ENCODE measurements at regions not wholly inside any gene's neighbourhood (a gene's known extent, or its start where the extent isn't known, plus 50 kb on each side); places are given as distances from the start of the nearest gene placed in this dataset.

DNA sequence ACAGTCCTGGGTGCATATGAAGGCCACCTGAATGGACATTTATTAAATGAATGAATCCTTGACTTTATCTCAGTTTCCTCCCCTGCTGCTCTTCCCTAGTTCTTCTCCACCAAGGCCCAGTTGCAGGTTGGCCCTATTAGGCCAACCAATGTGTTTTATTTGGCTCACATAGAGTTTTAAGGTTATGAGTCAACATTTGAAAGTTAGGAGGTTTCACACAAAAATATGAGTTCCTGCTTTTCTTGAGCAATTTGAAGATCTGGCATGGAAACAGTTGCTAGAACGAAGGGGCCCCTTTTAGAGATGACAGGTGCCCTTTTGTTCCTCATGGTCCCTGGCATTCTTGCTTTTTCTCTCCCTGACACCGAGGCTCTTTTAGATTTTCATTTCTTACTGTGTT, 83.0 kb upstream of the PDZRN3 start:
- H3K9me3 ChIP-seq (ENCODE audit: control insufficient read depth in 2 of 2, insufficient read depth in 1 of 2, low read depth in 1 of 2, low read length in 1 of 2) = peaks cover 0 to 4% of the 10 kb centered on the region in 2 donors
- H3K27ac ChIP-seq (ENCODE audit: low read depth in 2 of 2, low read length in 1 of 2) = no peak overlapping the region
- no peaks in the 10 kb centered on the region for H3K4me1 ChIP-seq (ENCODE audit: control insufficient read depth in 2 of 2, insufficient read depth in 2 of 2, low read length in 1 of 2)
- H3K4me3 ChIP-seq (ENCODE audit: low read depth in 1 of 2, low read length in 2 of 2) = no peak overlapping the region
- no peaks in the 10 kb centered on the region for H3K36me3 ChIP-seq (ENCODE audit: control insufficient read depth in 2 of 2, insufficient read depth in 2 of 2, low read length in 1 of 2)
- WGBS, 2 donors = 72 to 74% methylated on average over 2 of the region's 2 CpGs
- H3K27me3 ChIP-seq (ENCODE audit: control insufficient read depth in 1 of 2, insufficient read depth in 2 of 2, low read length in 2 of 2) = no peaks in the 10 kb centered on the region

DNA sequence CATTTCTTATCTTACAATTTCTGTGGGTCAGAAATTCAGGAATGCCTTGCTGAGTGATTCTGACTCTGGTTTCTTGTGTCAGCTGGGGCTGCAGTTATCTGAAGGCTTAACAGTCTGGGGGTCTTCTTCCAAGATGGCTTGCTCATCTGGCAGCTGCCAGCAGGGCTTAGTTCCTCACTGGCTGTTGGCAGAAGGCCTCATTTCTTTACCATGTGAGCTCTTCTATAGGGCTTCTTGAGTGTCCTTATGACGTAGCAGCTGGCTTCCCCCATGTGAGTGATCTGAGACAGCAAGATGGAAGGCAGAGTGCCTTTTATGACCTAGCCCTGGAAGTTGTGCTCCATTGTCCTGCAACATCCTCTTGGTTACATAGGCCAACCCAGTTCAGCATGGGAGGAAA, 82.0 kb upstream of the PDZRN3 start:
- Histone ChIP-seq H3K4me1 (ENCODE audit: control insufficient read depth in 2 of 2, insufficient read depth in 2 of 2, low read length in 1 of 2) (no peaks in the 10 kb centered on the region), H3K27ac (ENCODE audit: low read depth in 2 of 2, low read length in 1 of 2) (peak overlapping the region in 1 of 2 donors; percentile 15), H3K27me3 (ENCODE audit: control insufficient read depth in 1 of 2, insufficient read depth in 2 of 2, low read length in 2 of 2) (no peaks in the 10 kb centered on the region), H3K4me3 (ENCODE audit: low read depth in 1 of 2, low read length in 2 of 2) (no peak overlapping the region), H3K36me3 (ENCODE audit: control insufficient read depth in 2 of 2, insufficient read depth in 2 of 2, low read length in 1 of 2) (no peaks in the 10 kb centered on the region), H3K9me3 (ENCODE audit: control insufficient read depth in 2 of 2, insufficient read depth in 1 of 2, low read depth in 1 of 2, low read length in 1 of 2) (peaks cover 0 to 4% of the 10 kb centered on the region in 2 donors)
- 76 to 86% methylated on average over 1 of the region's 1 CpG for WGBS, 2 donors

- Histone ChIP-seq H3K9me3 (ENCODE audit: control insufficient read depth in 2 of 2, insufficient read depth in 1 of 2, low read depth in 1 of 2, low read length in 1 of 2) (peaks cover 0 to 4% of the 10 kb centered on the region in 2 donors), H3K4me3 (ENCODE audit: low read depth in 1 of 2, low read length in 2 of 2) (no peak overlapping the region), H3K4me1 (ENCODE audit: control insufficient read depth in 2 of 2, insufficient read depth in 2 of 2, low read length in 1 of 2) (no peaks in the 10 kb centered on the region), H3K27ac (ENCODE audit: low read depth in 2 of 2, low read length in 1 of 2) (no peak overlapping the region), H3K27me3 (ENCODE audit: control insufficient read depth in 1 of 2, insufficient read depth in 2 of 2, low read length in 2 of 2) (no peaks in the 10 kb centered on the region), H3K36me3 (ENCODE audit: control insufficient read depth in 2 of 2, insufficient read depth in 2 of 2, low read length in 1 of 2) (no peaks in the 10 kb centered on the region)
- 64 to 82% methylated on average over 1 of the region's 1 CpG for WGBS, 2 donors
Observed at GRCh38 chr3:73705792-73706191, 81.1 kb upstream of the PDZRN3 start.

DNA sequence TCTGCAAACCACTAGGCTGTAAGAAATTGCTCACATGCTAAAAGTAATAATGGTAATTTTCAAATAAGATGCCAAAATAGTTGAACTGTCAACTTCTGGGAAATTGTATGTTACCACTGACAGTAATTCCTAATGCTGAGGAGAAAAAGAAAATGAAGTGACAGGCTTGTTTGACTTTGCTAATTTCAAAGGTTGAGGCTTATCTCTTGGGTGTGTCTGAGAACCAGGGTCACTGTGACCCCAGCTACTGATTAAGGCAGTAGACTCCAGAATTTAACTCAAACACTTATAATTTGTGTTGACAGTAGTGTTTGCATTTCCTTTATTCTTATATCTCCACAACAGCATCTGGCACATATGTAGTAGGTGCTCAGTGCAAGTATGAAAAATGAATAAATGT, 74.6 kb upstream of the PDZRN3 start:
- Histone ChIP-seq H3K36me3 (ENCODE audit: control insufficient read depth in 2 of 2, insufficient read depth in 2 of 2, low read length in 1 of 2) (no peaks in the 10 kb centered on the region), H3K4me1 (ENCODE audit: control insufficient read depth in 2 of 2, insufficient read depth in 2 of 2, low read length in 1 of 2) (no peaks in the 10 kb centered on the region), H3K9me3 (ENCODE audit: control insufficient read depth in 2 of 2, insufficient read depth in 1 of 2, low read depth in 1 of 2, low read length in 1 of 2) (no peaks in the 10 kb centered on the region), H3K4me3 (ENCODE audit: low read depth in 1 of 2, low read length in 2 of 2) (no peak overlapping the region), H3K27me3 (ENCODE audit: control insufficient read depth in 1 of 2, insufficient read depth in 2 of 2, low read length in 2 of 2) (no peaks in the 10 kb centered on the region), H3K27ac (ENCODE audit: low read depth in 2 of 2, low read length in 1 of 2) (no peak overlapping the region)

DNA sequence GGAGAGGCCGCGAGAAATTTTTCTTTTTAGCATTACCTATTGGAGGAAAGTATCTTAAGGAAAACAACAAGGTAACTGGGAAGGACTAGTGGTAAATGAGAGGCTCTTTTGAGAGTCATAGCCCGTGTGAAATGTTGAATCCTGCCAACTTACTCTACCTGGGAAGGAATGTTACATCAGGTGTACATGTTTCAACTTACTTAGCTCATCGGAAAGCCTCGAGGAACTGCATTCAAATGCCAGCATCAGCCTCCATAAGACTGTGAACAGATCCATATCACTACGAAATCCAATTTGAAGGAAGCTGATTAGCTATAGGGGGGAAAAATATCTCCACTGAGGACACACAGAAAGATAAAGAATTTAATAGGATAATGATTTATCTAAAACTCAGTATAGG, 72.3 kb upstream of the PDZRN3 start:
- Histone ChIP-seq H3K4me1 (ENCODE audit: control insufficient read depth in 2 of 2, insufficient read depth in 2 of 2, low read length in 1 of 2) (no peaks in the 10 kb centered on the region), H3K4me3 (ENCODE audit: low read depth in 1 of 2, low read length in 2 of 2) (no peak overlapping the region), H3K36me3 (ENCODE audit: control insufficient read depth in 2 of 2, insufficient read depth in 2 of 2, low read length in 1 of 2) (no peaks in the 10 kb centered on the region), H3K27ac (ENCODE audit: low read depth in 2 of 2, low read length in 1 of 2) (no peak overlapping the region), H3K9me3 (ENCODE audit: control insufficient read depth in 2 of 2, insufficient read depth in 1 of 2, low read depth in 1 of 2, low read length in 1 of 2) (no peaks in the 10 kb centered on the region), H3K27me3 (ENCODE audit: control insufficient read depth in 1 of 2, insufficient read depth in 2 of 2, low read length in 2 of 2) (no peaks in the 10 kb centered on the region)
- 31 to 58% methylated on average over 6 of the region's 6 CpGs for WGBS, 2 donors

GRCh38 chr3:73695841-73696240, 71.1 kb upstream of the PDZRN3 start:
- H3K4me3 ChIP-seq (ENCODE audit: low read depth in 1 of 2, low read length in 2 of 2) = no peak overlapping the region
- no peaks in the 10 kb centered on the region for H3K4me1 ChIP-seq (ENCODE audit: control insufficient read depth in 2 of 2, insufficient read depth in 2 of 2, low read length in 1 of 2)
- no peaks in the 10 kb centered on the region for H3K36me3 ChIP-seq (ENCODE audit: control insufficient read depth in 2 of 2, insufficient read depth in 2 of 2, low read length in 1 of 2)
- H3K9me3 ChIP-seq (ENCODE audit: control insufficient read depth in 2 of 2, insufficient read depth in 1 of 2, low read depth in 1 of 2, low read length in 1 of 2) = no peaks in the 10 kb centered on the region
- WGBS, 2 donors = 45 to 65% methylated on average over 3 of the region's 3 CpGs
- no peaks in the 10 kb centered on the region for H3K27me3 ChIP-seq (ENCODE audit: control insufficient read depth in 1 of 2, insufficient read depth in 2 of 2, low read length in 2 of 2)
- no peak overlapping the region for H3K27ac ChIP-seq (ENCODE audit: low read depth in 2 of 2, low read length in 1 of 2)

DNA sequence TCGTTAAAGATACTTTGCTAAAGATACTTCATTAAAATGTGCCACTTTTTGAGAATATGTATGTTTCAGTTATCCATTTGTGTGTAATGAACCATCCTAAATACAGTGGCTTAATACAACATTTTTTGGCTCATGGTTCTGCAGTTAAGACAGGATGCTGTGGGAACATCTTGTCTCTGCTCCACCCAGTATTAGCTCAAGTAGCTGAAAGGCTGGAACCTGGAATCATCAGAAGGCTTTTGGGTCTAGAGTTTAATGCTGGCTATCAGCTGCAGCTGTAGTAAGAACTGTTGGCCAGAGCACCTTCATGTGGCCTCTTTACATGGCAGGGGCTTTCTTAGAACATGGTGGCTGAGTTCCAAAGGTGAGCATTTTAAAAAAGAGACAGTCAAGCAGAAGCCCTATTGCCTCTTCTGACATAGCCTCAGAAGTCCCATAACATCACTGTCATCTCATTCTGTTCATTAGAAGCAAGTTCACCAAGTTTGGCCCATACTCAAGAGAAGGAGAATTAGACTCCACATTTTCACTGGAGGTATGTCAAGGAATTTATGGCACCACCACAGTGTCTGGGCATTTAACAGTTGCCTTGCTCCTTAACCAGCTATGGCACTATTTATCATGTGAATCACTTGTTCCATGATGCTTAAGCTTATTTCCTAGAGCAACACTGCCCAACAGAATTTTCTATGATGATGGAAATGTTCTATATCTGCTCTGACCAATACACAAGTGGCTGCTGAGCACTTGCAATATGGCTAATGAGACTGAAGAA, 70.4 kb upstream of the PDZRN3 start:
- Histone ChIP-seq H3K4me1 (ENCODE audit: control insufficient read depth in 2 of 2, insufficient read depth in 2 of 2, low read length in 1 of 2) (no peaks in the 10 kb centered on the region), H3K4me3 (ENCODE audit: low read depth in 1 of 2, low read length in 2 of 2) (no peak overlapping the region), H3K36me3 (ENCODE audit: control insufficient read depth in 2 of 2, insufficient read depth in 2 of 2, low read length in 1 of 2) (no peaks in the 10 kb centered on the region), H3K9me3 (ENCODE audit: control insufficient read depth in 2 of 2, insufficient read depth in 1 of 2, low read depth in 1 of 2, low read length in 1 of 2) (no peaks in the 10 kb centered on the region), H3K27me3 (ENCODE audit: control insufficient read depth in 1 of 2, insufficient read depth in 2 of 2, low read length in 2 of 2) (no peaks in the 10 kb centered on the region), H3K27ac (ENCODE audit: low read depth in 2 of 2, low read length in 1 of 2) (peak overlapping the region in 1 of 2 donors; percentile 22)
- 75 to 84% methylated on average over 1 of the region's 1 CpG for WGBS, 2 donors

DNA sequence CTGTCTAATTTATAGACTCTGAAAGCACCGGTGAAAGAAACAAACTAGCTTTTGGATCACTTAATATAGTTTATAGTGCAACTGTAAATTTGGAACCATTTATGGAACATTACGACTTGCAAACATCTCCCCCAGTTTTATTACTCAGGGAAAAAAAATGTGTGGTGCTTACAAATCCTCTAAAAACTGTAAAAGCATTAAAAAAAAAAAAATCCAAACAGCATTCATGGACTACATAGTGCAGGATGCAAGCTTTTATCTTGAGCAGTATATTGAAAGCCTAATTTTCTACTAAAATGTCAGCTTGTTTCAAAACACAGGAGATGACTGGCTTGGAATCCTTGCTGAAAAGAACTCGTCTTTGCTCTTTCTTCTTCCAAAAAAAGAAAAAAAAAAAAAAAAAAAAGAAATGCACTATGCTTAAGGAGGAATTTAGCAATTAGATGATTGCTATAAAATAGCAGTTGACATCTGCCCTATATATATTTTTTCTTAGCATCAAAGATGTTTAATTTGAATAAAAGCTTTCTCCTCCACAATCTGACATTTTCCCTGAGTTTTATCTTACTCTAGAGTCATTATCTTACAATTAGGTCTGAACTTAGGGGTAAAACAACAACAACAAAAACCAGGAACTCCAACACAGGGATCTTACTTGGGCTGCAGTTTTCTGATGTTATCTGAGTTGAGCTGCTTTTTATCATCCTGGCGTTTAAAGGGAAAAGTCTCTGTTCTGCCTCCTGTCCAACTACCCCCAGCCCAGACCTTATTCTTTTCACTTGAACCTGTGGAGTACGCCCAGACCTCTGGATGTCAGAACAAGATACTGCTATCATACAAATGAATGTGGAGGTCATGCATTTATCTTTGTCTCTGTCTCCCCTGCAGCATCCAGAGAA, 62.6 kb upstream of the PDZRN3 start:
- WGBS, 2 donors = 65 to 71% methylated on average over 5 of the region's 5 CpGs
- no peaks in the 10 kb centered on the region for H3K4me1 ChIP-seq (ENCODE audit: control insufficient read depth in 2 of 2, insufficient read depth in 2 of 2, low read length in 1 of 2)
- H3K4me3 ChIP-seq (ENCODE audit: low read depth in 1 of 2, low read length in 2 of 2) = no peak overlapping the region
- no peaks in the 10 kb centered on the region for H3K36me3 ChIP-seq (ENCODE audit: control insufficient read depth in 2 of 2, insufficient read depth in 2 of 2, low read length in 1 of 2)
- H3K27me3 ChIP-seq (ENCODE audit: control insufficient read depth in 1 of 2, insufficient read depth in 2 of 2, low read length in 2 of 2) = no peaks in the 10 kb centered on the region
- no peaks in the 10 kb centered on the region for H3K9me3 ChIP-seq (ENCODE audit: control insufficient read depth in 2 of 2, insufficient read depth in 1 of 2, low read depth in 1 of 2, low read length in 1 of 2)
- no peak overlapping the region for H3K27ac ChIP-seq (ENCODE audit: low read depth in 2 of 2, low read length in 1 of 2)

DNA sequence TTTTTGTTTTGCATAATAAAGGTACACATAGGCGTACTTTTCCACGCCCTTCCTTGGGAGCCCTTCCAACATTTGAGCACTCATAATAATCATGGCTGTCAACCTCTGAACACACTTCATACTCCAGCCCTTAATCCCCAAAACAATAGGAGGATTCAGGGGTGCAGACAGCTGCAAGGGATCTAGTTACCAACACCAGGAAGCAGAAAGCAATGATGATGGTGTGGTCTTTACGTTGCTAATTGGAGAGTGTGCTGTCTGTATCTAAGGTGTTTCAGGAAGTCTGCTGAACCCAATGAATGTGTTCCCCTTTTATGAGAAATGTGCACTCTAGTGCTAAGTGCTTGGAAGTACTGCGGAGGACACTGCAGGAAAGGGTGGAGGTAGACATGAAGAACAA, 60.3 kb upstream of the PDZRN3 start:
- Histone ChIP-seq H3K9me3 (ENCODE audit: control insufficient read depth in 2 of 2, insufficient read depth in 1 of 2, low read depth in 1 of 2, low read length in 1 of 2) (no peaks in the 10 kb centered on the region), H3K27ac (ENCODE audit: low read depth in 2 of 2, low read length in 1 of 2) (peak overlapping the region in 1 of 2 donors; percentile 58), H3K27me3 (ENCODE audit: control insufficient read depth in 1 of 2, insufficient read depth in 2 of 2, low read length in 2 of 2) (no peaks in the 10 kb centered on the region), H3K4me3 (ENCODE audit: low read depth in 1 of 2, low read length in 2 of 2) (no peak overlapping the region), H3K36me3 (ENCODE audit: control insufficient read depth in 2 of 2, insufficient read depth in 2 of 2, low read length in 1 of 2) (no peaks in the 10 kb centered on the region), H3K4me1 (ENCODE audit: control insufficient read depth in 2 of 2, insufficient read depth in 2 of 2, low read length in 1 of 2) (no peaks in the 10 kb centered on the region)
- WGBS, 2 donors = 39 to 51% methylated on average over 4 of the region's 4 CpGs
